Fibroblast of skin of right quadriceps (primary cell): ENCODE measurements at regions not wholly inside any gene's neighbourhood (a gene's known extent, or its start where the extent isn't known, plus 50 kb on each side); places are given as distances from the start of the nearest gene placed in this dataset.

Source experiments
- DNase-seq: peaks from one replicate; pipeline ENCODE4 v3.0.0-alpha.2; 2013

DNA sequence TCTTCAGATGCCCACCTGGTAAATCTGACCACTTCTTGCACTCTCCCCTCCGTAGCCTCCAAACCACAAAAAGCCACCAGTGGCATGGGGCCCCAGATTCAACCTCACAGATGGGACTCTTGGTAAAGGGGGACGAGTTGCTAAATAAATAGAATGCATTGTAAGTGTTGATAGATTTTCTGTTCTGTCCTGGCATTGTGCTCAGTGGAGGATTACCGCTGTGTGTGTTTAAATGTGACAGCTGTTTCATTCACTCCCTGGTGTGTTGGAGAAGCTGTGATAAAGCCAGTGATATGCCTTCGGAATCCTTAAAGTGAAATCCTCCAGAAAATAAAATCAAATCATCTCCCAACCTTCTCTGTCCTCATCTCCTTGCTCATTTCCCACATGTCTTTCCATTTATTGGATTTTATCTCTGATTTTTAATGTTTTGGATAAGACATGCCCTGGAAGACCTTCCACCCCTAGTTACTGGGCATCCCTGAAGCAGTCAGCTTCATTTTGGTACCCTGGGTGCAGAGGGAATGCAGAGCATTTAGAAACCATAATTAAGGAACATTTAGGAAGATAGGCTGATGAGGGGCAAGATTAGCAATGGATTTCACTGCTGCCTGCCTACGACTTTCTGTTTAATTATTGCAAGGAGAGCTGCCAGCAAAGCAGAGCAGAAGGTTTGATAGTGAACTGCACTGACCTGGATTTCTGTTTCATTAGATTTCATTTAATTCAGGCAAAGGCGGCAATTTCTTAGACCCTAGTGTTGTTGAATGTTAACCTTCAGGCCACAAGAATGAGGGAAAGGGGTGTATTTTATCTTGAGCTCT lies 460.9 kb upstream of the KIRREL3 start:
- no peak for DNase-seq

GRCh38 chr11:127458561-127458960 lies 458.0 kb upstream of the KIRREL3 start:
- DNase-seq = no peak

DNA sequence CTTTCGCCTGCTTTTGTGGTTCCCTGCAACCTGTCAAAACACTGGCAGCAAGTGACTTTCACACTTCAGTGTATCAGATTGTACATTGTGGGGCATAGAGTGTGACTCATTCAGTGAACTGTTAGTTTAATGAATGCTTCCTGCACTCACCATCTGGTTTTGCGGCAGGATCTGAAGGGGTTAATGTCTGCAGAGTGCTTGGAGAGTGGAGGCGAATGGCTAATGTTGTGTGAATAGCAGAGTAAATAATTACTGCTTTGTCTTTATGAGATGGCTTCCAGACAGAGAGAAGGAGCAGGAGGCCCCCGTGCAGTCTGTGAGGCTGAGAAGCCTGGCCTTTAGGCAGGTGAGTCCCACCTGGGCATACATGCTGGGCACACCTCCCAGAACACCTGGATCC lies 454.3 kb upstream of the KIRREL3 start:
- DNase-seq = no peak

GRCh38 chr11:127452533-127452932 lies 452.0 kb upstream of the KIRREL3 start:
- DNase-seq = no peak

DNA sequence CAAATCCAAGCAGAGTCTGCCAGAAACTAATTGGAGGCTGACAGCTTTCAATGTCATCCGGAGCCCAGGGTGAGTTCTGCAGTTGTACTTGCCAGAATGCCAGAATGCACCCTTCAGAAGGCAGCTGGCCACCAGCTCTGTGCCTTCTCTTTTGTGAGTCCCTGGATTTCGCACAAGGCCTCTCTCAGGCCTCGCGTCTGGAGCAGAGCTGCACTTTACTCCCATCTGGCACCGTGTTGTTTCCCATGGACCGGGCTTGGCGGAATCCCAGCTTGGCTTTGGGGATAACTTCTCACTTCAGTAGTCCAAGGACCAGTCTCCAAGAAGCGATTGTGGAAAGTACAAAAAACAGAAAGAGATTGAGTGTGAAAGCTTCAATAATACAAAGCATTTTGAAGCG lies 451.3 kb upstream of the KIRREL3 start:
- no peak for DNase-seq

GRCh38 chr11:127448101-127448500 lies 447.5 kb upstream of the KIRREL3 start:
- no peak for DNase-seq

GRCh38 chr11:127445476-127445875 lies 444.9 kb upstream of the KIRREL3 start:
- no peak for DNase-seq

DNA sequence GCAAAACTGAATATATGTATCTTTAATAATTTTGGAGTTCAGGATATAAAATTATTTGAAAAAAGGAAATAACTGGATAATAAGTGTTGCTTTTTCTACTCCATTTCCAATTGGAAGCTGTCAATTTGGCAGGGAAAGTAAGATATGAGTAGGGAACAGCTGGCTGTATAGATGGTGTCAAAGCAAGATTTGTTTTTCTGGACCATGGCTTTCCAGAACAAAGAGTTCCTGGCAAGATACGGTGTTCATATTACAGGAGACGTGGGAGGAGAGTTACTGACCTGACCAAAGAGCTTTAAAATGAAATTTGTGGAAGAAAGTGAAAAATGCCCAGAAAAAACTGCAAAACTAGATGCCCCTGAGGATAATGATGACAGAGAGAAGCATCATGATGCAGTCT lies 442.7 kb upstream of the KIRREL3 start:
- DNase-seq = no peak

DNA sequence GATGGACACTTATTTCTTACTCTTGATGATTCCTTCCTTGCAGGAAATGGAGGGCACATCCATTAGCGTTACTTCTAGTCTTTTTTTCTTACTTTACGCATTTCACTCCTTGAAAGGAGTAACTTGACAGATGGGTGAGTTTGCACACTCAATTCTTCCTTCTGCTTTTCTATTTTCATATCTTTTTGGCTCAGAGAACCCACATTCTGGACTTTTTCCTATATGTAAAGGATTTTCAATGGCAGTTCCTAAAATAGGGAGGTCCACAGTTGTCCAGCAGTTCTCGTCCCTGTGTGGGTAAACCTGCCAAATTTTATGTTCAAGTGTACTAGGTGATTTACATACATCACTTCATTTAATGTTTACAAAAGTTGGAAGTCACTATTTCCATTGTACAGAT lies 440.0 kb upstream of the KIRREL3 start:
- no peak for DNase-seq

- no peak for DNase-seq
These were observed 424.7 kb upstream of the KIRREL3 start for GRCh38 chr11:127425281-127425680.

DNA sequence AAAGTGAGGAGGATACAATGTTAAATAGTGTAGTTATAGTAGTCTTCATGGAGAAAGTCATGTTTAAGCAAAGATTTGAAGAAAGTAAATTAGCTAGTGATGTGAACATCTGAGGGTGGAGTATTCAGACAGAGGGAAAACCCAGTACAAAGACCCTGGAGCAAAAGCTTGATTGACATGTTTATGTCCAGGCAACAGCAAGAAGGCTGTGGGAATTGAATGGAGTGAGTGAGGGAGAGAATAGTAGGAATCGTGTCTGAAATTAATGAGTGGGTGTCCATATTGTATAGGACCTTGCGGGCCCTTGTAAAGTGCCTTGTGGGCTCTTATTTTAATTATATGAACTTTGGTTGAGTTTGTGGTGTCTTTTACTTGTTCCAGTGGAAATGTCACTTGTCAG lies 424.1 kb upstream of the KIRREL3 start:
- DNase-seq = no peak

DNA sequence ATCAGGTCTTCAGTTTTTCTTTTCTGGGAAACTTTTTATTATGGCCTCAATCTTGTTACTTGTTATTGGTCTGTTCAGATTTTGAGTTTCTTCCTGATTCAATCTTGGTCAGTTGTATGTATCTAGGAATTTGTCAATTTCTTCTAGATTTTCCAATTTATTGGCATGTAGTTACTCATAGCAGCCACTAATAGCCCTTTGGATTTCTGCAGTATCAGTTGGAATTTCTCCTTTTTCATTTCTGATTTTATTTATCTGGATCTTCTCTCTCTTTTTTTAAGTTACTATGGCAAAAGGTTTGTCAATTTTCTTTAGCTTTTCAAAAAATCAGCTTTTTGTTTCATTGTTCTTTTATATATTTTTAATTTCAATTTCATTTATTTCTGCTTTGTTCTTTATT lies 419.6 kb upstream of the KIRREL3 start:
- no peak for DNase-seq

DNA sequence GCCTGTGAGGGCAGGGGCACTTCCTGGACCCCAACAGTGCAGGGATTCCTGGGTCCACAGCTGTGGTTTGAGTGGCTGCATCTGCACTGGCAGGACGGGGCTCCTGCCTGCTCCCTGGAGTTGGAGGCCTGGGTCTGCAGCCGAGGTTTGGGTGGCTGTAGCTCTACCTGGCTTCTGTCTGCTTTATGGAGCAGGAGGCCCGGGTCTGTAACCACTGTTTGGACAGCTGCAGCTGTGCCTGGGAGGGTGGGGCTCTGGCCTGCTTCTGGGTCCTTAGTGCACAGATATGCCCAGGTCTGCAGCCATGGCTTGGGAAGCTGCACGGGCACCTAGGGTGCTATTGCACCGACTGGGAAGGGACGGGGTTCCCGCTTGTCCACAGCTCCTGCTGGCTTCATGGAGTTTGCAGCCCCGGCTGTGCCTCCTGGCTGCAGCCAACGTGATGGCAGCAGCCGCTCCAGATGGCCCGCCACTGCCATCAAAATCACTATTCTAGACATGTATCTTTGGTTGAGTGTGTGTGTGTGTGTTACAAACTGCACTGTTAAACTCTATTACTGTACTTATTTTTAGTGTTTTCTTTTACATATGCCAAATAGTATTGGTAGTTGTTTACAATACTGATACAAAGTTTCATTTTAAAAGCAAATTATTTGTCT lies 412.3 kb upstream of the KIRREL3 start:
- DNase-seq = no peak

DNA sequence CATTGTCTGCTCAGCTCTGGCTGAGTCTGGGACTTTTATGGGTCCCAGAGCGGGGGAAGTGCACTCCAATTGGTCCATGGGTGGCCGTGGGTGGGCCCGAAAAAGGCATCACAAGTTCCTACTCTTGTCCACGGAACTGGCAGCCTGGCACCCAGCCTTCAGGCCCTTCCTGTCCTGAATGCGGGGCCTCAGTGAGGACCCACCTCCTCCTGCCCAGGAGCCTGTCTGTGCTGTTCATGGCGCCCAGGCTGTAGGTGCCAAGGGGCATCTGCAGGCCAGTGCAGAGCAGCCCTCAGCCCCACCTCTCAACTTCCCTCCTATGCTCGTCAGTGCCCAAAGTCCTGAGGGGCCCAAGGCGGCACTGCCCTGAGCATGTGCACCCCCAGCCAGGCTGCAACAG lies 411.7 kb upstream of the KIRREL3 start:
- DNase-seq = no peak

DNA sequence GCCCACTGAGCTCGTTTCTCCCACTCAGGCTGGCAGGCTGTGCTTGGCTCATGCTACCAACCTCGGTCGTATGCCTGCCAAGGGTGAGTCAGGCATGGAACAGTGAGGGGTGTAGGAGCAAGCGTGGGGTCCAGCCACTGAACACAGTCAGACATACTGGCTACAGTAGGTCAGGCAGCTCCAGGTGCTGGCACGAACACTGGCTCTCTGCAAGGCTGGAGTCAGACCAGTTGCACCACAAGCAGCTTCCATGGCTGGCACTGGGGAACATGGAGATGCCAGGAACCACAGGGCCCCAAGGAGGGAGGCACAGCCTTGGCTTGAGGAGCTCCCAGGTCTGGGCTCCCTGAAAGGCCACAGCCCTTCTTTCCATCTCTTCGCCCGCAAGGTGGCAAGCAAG lies 410.7 kb upstream of the KIRREL3 start:
- DNase-seq = no peak

DNA sequence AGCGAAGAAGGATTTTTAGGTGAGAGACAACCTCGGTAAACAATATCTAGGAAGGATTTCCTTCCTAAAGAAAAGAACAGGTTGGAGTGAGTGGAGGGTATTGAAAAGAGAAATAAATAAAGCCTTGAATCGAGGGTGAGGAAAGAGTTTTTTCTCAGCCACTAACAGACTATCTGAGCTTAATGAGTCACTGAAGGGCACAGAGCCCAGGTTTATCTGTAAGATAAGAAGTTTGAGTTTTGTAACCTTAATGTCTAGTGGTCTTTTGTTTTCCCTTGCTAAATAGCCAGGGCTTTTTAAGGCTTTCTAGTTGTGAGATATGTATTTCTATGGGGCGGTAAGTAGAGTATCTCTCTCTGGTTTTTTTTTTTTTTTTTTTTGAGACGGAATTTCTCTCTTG lies 394.5 kb upstream of the KIRREL3 start:
- no peak for DNase-seq

- DNase-seq = no peak
These were observed 393.0 kb upstream of the KIRREL3 start for GRCh38 chr11:127393460-127393997.

DNA sequence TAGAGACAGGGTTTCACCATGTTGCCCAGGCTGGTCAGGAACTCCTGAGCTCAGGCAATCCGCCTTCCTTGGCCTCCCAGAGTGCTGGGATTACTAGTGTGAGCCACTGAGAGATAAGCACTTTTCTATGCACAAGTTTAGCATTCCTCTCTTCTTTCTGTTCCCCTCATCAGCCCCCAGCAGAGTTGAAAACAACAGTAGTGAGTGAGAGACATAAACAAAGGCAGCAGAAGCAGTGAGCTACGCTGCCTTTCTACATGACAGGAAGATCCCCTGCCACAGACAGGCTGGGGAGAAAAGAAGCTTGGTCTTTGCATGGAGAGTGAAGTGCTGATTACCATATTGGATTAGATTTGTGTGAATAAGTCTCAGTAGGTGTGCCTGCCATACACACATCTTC lies 392.0 kb upstream of the KIRREL3 start:
- no peak for DNase-seq

DNA sequence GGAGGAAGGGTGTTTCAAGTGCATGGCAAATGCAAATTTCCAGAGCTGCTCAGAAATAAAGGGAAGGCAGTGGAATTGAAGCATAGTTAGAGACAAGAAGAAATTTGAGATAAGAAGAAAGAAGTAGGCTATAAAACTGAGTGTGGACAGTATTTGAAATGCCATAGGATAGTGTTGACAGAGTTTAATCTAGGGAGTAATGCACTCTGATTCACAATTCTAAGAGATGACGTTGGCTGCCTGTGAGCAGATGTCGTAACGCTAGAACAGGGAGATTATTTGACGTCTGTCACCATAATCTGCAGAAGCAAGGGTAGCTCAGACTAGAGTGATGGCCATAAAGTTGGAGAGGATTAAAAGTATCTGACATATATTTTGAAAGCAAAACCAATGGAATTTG lies 389.9 kb upstream of the KIRREL3 start:
- no peak for DNase-seq

GRCh38 chr11:127385071-127385470 lies 384.5 kb upstream of the KIRREL3 start:
- no peak for DNase-seq

DNA sequence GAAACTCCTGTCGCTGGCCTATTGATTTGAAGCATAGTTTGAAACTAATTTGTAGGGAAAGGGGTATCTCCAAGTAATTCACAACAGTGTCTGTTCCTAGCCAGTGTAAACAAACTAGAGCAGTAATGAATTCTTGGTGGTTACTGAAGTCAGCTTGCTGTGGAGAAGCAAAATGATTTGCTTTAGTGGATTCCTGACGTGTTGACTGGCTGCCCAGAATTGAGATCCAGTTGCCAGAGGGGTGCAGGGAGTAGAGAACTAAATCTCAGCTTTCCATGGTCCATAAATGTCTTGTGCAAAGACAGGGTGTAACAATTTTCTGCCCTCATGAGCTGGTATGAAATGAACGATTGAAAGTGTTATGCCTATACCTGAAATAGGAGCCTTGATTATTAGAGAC lies 382.5 kb upstream of the KIRREL3 start:
- DNase-seq = no peak

DNA sequence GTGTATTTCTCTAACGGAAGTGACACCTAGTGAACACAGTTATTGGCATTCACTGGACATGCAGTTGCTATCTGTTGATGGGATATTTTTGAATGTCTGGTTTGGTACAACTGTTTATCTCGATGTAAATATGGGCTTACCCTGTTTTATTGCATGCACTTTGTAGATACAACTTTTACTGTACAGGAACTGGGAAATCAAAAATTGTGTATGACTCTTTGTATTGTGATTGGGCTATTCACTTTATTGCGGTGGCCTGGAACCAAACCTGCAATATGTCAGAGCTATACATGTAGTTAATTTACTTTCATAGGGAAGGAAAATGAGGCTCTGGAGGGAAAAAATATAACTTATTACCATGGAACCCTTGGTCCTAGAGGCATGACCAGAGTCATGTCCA lies 380.7 kb upstream of the KIRREL3 start:
- DNase-seq = no peak

DNA sequence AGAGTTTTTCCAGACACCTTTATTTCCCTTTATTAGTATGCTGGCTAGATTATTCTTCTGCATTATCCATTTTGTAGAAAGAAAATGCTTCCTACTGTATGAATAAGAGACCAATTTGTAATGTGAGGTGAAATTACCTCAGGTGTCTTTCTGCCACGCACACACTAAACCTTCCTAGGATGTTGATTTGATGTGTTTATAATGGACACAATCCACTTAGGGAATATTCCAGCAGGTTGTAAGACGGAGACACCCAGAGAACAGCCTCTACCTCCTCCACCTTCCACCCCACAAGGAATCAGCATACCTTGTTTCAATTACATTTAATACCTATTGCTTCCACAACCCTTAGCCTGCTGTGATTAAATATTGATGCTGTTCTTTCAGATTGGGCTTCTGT lies 379.1 kb upstream of the KIRREL3 start:
- no peak for DNase-seq

DNA sequence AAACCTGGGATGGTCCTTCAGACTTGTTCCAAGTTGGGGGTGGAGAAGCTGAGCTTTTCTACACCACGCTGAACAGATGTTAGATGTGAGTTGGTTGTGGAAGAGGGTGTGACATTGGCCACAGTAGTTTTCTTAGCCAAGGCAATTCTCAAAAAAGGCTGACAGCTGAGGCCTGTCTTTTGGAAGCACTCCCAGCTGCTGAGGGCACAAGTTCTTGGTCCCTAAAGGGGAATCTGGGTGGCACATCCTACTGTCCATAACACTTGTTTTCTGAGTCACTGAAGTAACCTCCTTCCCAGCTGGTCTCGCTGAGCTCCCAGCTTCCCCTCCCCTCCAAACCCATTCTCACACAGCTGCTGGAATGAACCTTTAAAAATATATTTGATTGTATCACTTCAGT lies 375.7 kb upstream of the KIRREL3 start:
- no peak for DNase-seq

DNA sequence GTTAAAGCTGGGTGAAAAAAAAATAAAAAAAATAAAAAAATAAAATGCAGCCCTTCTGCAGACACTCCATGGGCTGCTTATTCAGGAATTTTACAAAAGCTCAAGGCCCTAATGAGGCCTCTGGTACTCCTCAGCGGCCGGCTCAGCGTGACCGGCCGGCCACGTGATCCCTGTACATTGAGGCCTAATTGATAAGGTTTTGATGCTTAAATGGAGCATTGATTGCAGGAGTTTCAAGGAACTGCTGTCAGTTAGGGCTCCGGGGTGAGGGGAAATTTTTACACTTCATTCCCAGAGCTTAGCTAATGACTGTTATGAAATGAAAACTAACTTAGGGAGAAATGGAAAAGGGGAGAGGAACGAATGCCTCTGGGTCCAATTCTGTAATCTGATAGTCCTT lies 368.8 kb upstream of the KIRREL3 start:
- no peak for DNase-seq
